HG02798 (cell line): ENCODE measurements at regions not wholly inside any gene's neighbourhood (a gene's known extent, or its start where the extent isn't known, plus 50 kb on each side); places are given as distances from the start of the nearest gene placed in this dataset.
A peak's percentile ranks its signal among the peaks of the same experiment; 100 is the strongest.
"Not testable (repeated sequence)": the region's sequence is repeated elsewhere in the genome, so short reads cannot be mapped to it uniquely, and the experiment has no call there.

Source experiments
- ATAC-seq: cut with Tn5 transposase; IDR thresholded peaks from one replicate; pipeline ENCODE4 v1.9.1; 2021; ENCODE audit warnings: mild to moderate bottlenecking; ENCODE audit not compliant: unreplicated experiment, poor library complexity

DNA sequence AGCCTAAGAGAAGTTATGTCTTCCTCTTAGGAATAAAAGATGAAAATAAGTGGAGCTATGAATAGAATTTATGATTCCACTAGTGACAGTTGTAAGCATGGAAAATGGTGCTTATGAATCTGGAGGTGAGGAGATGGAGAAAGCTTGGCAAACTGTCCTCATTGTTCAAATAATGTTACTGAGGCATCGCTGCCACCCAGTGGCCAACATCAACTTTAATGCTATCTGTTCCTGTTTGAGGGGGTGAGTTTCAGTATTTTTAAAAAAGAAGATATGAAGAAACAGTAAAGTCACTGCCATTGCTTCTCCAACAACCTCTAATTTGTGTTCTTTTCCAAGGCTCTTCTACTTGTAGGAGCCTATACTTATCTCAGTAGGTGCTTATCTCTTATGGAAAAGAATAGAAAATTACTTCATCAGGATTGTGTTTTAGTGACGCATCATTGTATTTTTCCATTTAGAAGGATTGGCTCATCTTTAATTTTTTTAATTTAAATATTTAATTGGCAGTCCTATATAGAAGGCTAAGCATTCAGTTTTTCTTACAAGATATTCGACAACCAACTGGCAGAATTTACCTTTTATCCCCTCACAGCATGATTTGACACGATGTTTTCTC lies 260.4 kb upstream of the P2RY1 start:
- peak; percentile 78 for ATAC-seq

- ATAC-seq, result no peak
Observed at GRCh38 chr3:152578769-152579168, 256.2 kb upstream of the P2RY1 start.

GRCh38 chr3:152581951-152582350 lies 253.0 kb upstream of the P2RY1 start:
- no peak for ATAC-seq

DNA sequence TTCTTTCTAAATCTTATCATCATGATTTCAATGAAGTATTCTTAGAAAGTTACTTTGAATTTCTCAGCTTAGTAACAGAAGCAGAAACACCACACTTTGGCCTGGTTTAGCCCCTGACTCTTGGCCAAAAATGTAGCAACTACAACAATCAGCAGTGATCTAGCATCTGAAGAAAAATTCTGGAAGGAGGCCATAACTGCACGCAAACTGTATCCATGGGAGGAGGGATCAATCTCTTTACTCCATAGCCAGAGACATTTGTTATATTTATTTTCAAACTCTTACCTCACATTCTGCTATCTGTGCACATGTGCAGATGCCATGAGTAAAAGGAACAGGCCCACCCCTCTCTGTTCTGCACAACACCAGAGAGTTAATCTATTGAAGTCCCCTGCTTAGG lies 251.0 kb upstream of the P2RY1 start:
- ATAC-seq, result no peak

- no peak for ATAC-seq
Observed at GRCh38 chr3:152586974-152587373, 248.0 kb upstream of the P2RY1 start.

- no peak for ATAC-seq
Observed at GRCh38 chr3:152587861-152588260, 247.1 kb upstream of the P2RY1 start.

DNA sequence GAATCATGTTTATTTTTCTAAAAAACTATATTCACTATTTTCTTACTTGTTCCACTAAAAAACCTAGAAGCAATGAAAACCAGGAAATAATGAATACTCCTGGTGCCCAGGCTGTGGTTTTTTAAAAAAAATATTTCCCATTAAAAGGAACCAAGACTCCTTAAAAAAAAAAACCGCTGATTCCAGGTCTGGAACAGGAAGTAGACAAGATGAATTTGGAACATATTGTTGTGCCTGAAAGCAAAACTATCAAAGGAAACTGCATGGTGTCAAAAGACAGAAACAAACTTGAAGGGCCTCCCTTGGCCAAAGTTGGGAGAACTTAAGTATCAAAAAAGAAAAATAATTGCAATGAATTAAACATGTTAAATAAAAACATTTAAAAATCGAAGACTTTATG lies 245.3 kb upstream of the P2RY1 start:
- ATAC-seq, result no peak

GRCh38 chr3:152591515-152591914 lies 243.4 kb upstream of the P2RY1 start:
- no peak for ATAC-seq

DNA sequence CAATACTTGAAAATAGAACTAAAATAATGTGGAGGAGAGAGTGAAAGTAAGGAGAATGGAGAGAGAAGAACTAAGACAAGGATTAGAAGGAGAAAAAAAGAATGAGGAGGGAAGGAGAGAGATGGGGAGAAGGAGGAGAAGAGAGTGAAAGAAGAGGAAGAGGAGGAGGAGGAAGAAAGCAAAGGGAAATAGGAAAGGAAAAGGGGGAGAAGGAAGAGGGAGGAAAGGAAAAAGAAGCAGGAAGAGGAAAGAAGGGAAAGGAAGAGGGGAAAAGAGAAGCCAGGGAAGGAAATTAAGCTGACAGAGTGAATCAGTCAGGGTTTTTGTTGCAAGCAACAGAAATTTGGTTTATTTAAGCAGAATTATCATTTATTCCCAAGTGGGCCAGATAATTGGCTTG lies 241.7 kb upstream of the P2RY1 start:
- ATAC-seq, result no peak

- peak; percentile 99 for ATAC-seq
Observed at GRCh38 chr3:152595975-152596821, 238.7 kb upstream of the P2RY1 start.

- ATAC-seq, result not testable (repeated sequence)
Observed at GRCh38 chr3:152596832-152597231, 238.1 kb upstream of the P2RY1 start.

DNA sequence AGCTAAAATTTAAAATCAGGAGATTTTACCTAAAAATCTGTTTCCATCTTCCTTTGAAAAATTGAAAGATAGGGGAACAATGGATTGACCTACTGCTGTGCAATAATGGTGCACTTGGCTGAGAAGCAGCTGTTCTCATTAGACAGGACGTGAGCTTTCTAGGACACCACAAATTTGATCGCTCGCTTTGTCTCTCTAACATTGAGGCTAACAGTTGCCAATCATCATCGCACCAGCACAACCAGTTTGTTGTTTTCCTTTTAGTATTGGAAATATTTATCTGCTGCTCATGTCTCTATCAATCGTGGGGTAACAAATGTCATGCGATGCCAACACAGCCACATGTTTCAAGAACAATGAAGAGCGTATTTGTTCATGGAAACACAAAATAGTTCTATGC lies 228.8 kb upstream of the P2RY1 start:
- no peak for ATAC-seq

- no peak for ATAC-seq
Observed at GRCh38 chr3:152607179-152607578, 227.8 kb upstream of the P2RY1 start.

- ATAC-seq, result no peak
Observed at GRCh38 chr3:152608696-152609594, 226.0 kb upstream of the P2RY1 start.

GRCh38 chr3:152609891-152610290 lies 225.0 kb upstream of the P2RY1 start:
- ATAC-seq, result no peak

GRCh38 chr3:152610622-152611021 lies 224.3 kb upstream of the P2RY1 start:
- no peak for ATAC-seq

- no peak for ATAC-seq
Observed at GRCh38 chr3:152611905-152612304, 223.0 kb upstream of the P2RY1 start.

DNA sequence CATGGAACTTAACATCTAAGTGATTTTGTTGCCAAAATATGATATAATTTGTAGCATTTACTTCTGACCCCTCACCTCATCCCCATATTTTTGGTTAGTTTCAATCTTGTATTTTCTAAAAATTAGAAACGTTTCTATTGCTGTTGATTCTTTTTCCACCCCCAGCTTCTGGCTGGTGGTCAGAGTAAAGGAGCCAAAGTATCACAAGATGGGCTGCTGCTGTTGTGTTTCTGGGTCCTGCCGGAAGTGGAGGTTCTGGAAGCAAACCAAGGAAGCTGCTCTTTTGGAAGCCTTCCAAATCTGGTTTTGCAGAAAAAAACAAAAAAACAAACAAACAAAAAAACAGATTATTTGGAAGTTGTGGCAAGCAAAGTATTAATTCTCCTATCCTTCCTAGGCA lies 221.1 kb upstream of the P2RY1 start:
- no peak for ATAC-seq

GRCh38 chr3:152615681-152616080 lies 219.2 kb upstream of the P2RY1 start:
- ATAC-seq, result no peak

DNA sequence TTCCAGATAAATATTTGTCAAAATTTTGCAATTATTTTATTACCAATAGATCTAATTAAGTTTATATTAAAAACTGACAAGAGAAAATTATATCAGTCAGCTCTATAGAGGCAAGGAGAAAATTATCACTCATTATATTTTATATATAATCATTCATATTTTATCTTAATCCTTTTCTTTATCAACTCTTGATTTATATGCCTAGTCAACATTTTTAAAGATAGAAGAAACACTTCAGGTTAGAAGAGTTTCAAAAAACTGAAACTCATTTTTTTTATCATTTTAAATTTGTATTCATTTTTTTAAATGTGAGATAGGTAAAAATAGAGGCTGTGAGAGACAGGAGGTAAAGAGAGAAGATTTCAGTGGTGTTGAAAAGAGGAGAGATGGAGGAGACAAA lies 217.3 kb upstream of the P2RY1 start:
- no peak for ATAC-seq

GRCh38 chr3:152618529-152618928 lies 216.4 kb upstream of the P2RY1 start:
- ATAC-seq, result no peak
